ENCODE measurements at regions not wholly inside any gene's neighbourhood (a gene's known extent, or its start where the extent isn't known, plus 50 kb on each side); places are given as distances from the start of the nearest gene placed in this dataset.

DNA sequence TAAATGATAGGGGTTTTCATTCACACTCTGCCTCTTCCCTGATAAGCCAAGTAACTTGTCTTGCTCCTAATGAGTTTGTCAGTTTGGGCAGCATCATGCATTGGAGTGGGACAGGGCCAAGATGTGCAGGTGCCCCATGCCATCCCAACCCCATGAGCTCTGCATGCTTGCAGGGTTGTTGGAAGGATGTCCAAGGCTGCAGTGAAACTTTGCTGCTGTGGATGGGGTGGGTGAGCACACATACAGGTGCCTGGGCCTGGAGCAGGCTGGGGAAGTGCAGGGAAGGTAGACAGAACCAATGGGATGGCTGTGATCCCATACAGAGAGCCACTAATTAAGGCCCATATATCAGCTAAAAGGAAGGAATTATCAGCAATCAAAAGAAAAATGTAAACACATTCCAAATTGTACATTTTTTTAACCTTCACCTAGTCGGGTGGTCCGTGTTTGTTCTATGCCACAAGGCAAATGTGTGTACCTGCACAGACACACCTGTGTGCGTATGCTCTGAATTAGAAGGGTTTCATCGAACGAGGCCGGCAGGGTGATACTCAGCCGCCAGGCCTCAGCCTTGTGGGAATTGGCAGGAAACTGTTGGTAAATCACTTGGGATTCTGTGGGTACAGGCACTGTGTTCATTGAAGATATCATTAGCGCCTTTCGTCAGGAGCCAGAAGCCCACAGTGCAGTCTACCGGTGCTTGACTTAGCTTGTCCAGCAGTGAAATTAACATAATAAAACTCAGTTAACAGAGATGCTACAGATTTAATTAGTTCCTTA is 342.9 kb downstream of the MYCN start:
- peak overlapping the region; percentile 62; the same call in 1 of the 2 replicates for H2BK12ac ChIP-seq (ENCODE audit: low read depth, low read length)
- H3K9me3 ChIP-seq (ENCODE audit: insufficient read depth in 2 of 2, low read depth in 1 of 2, low read length in 1 of 2), result no peaks in the 10 kb centered on the region
- H3K4me2 ChIP-seq (ENCODE audit: insufficient read depth in 1 of 2, low read depth in 2 of 2, low read length in 2 of 2), result no peak overlapping the region
- CTCF ChIA-PET (ENCODE audit: partially characterized antibody), result interaction anchor here (0.5 to 2.7 kb wide), 26 partner anchors 9 to 617 kb away, joined by 3 to 19 read pairs (median 4); no protein-coding TSS in a partner anchor
- no peaks in the 10 kb centered on the region for H4K20me1 ChIP-seq (replicated peaks in 1 of 2; ENCODE audit: control insufficient read depth in 1 of 2, insufficient read depth in 2 of 2, low read length in 2 of 2)
- H3K23ac ChIP-seq (ENCODE audit: insufficient read length), result no peak overlapping the region
- H4K91ac ChIP-seq (replicated peaks; ENCODE audit: insufficient read length, low read length), result no peak overlapping the region
- H2BK15ac ChIP-seq (ENCODE audit: low read length), result no peak overlapping the region
- no peak overlapping the region for H2BK20ac ChIP-seq (ENCODE audit: low read length)
- POLR2A ChIA-PET (ENCODE audit: partially characterized antibody), result no interaction called here
- WGBS, 2 experiments (ENCODE audit: extremely low coverage in 1 of 2, insufficient coverage in 1 of 2, insufficient read length in 1 of 2, insufficient replicate concordance in 2 of 2, low coverage in 1 of 2, low lambda C conversion rate in 2 of 2, missing lambda C conversion rate in 1 of 2), result 91% methylated on average over 10 of the region's 10 CpGs; no CpG with 5 or more reads in 1 of the 2 experiments
- H2AFZ ChIP-seq (ENCODE audit: low read length), result no peak overlapping the region
- H3K79me1 ChIP-seq (ENCODE audit: low read depth, low read length), result no peaks in the 10 kb centered on the region
- no peak overlapping the region for H3K27ac ChIP-seq (ENCODE audit: low read depth, low read length)
- H3K4me3 ChIP-seq (ENCODE audit: extremely low read depth in 1 of 4, insufficient read depth in 2 of 4, low read depth in 3 of 4, low read length in 4 of 4), result no peak overlapping the region
- no peak overlapping the region for H3K18ac ChIP-seq (ENCODE audit: extremely low read depth, low read length)
- no peak overlapping the region for H3K4ac ChIP-seq (replicated peaks; ENCODE audit: insufficient read length, low read depth, low read length)
- H3K56ac ChIP-seq (replicated peaks; ENCODE audit: insufficient read length, low read depth, low read length), result no peak overlapping the region
- H4K8ac ChIP-seq (ENCODE audit: extremely low read depth, insufficient read depth, low read length), result no peak overlapping the region
- H3K36me3 ChIP-seq (ENCODE audit: control insufficient read depth in 2 of 4, insufficient read depth in 4 of 4, low read length in 3 of 4), result no peaks in the 10 kb centered on the region
- no peak overlapping the region for H3K9ac ChIP-seq (replicated peaks in 1 of 4; ENCODE audit: extremely low read depth in 1 of 4, low read depth in 3 of 4, low read length in 3 of 4)
- H3K27me3 ChIP-seq (replicated peaks in 1 of 4; ENCODE audit: control insufficient read depth in 3 of 4, extremely low read depth in 1 of 4, insufficient read depth in 3 of 4, low read length in 3 of 4), result no peaks in the 10 kb centered on the region
- H2AK5ac ChIP-seq (ENCODE audit: low read depth, low read length), result peak overlapping the region; percentile 31; the same call in 1 of the 2 replicates
- H2BK120ac ChIP-seq (replicated peaks; ENCODE audit: low read depth, low read length), result no peak overlapping the region
- DNase-seq (ENCODE audit: low read depth in 1 of 2, low spot score in 2 of 2) (peak in 1 of 2 experiments; percentile 24), FAIRE-seq (no peak)
- no peaks in the 10 kb centered on the region for H3K23me2 ChIP-seq (ENCODE audit: low read depth, low read length)
- no peak overlapping the region for H3K14ac ChIP-seq (ENCODE audit: insufficient read length)
- no peaks in the 10 kb centered on the region for H3K79me2 ChIP-seq (ENCODE audit: control insufficient read depth in 1 of 2, insufficient read depth in 2 of 2, low read length in 2 of 2)
- peaks cover 0 to 2% (median 0%) of the 10 kb centered on the region in 4 experiments; a peak in 2 of 7 replicates for H3K4me1 ChIP-seq (replicated peaks in 1 of 4; ENCODE audit: control insufficient read depth in 3 of 4, insufficient read depth in 4 of 4, low read length in 3 of 4)
- H4K5ac ChIP-seq (ENCODE audit: insufficient read length, low read depth, low read length), result no peak overlapping the region
- H2BK5ac ChIP-seq (ENCODE audit: low read depth, low read length), result no peak overlapping the region
- no peak for TF ChIP-seq TAF7 (optimal IDR thresholded peaks at IDR 0.05; ENCODE audit: borderline replicate concordance, low read depth, low read length)
- no peak for TF ChIP-seq RNF2 (IDR thresholded peaks at IDR 0.05; ENCODE audit: borderline replicate concordance, low read depth, low read length, missing control alignments, poor library complexity, severe bottlenecking)

Measured in H1 (cell line).